ENCODE measurements at regions not wholly inside any gene's neighbourhood (a gene's known extent, or its start where the extent isn't known, plus 50 kb on each side); places are given as distances from the start of the nearest gene placed in this dataset.
A peak's percentile ranks its signal among the peaks of the same experiment; 100 is the strongest.
"Not testable (repeated sequence)": the region's sequence is repeated elsewhere in the genome, so short reads cannot be mapped to it uniquely, and the experiment has no call there.

DNA sequence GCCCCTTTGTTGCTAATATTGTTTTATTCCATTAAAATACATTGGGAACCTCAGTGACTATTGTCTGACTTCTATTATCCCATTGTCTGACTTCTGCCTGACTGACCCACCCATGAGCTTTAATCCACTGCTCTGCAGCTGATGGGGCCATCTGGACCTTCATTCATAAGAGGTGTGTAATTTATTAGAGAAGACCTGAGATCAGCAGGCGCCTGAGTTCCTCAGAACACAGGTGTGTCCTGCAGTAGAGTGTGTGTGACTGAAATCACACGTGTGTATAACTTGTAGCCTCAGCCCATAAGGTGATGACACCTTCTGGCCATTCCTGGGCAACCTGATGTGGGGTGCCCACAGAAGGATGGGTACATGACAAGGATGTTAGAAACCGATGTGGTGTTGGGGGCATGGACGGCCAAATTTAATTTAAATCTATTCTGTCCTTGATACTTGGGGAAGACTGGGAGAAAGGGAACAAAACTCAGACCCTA, 821.0 kb downstream of the TMEM121 start:
- DNase-seq, result no peak

DNA sequence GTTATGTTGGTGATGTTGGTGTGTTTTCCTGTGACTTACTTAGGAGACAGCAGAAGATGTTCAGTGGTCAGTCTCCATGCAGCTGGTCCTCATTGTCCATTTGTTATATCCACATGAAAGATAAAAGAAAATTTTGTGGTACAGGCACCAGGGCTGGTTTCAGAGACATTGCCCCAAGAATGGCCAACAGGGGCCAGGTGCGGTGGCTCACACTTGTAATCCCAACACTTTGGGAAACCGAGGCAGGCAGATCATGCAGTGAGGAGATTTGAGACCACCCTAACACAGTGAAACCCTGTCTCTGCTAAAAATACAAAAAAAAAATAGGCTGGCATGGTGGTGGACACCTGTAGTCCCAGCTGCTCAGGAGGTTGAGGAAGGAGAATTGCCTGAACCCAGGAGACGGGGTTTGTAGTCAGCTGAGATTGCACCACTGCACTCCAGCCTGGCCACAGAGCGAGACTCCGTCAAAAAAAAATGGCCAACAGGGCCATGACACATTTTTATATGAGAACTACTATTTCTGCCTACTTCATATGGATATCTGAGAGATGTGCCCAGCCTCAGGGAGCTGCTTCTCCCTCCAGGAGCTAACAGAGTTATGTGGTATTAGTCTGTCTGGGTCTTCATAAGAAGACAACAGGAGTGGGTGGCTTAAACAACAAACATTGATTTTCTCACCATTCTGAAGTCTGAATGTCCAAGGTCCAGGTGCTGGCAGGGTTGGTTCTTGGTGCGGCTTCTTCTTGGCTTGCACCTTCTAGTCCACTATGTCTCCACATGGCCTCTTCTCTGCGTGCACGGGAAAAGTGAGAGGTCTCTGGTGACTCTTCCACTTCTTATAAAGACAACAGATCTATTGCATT, 821.7 kb downstream of the TMEM121 start:
- no peak for DNase-seq

DNA sequence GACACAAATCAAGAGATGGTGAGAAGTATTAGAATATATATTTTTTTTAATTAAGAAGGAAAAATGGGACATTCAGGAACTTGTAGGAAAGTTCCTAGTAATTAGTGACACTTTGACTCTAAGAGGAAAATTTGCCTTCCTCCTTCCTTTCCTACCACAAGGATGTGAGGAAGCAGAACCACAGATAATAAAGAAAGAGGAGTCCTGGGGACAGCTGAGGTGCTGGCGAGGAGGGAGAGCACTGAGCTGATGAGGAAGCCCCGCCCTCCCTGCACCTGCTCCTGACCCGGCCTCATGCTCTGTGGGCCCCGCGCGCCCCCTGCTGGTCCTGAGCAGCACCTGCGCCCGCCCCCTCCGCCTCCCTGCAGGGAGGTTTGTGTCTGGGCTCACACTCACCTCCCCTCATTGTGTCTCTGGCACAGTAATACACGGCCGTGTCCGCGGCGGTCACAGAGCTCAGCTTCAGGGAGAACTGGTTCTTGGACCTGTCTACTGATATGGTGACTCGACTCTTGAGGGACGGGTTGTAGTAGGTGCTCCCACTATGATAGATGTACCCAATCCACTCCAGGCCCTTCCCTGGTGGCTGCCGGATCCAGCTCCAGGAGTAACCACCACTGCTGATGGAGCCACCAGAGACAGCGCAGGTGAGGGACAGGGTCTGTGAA, 822.6 kb downstream of the TMEM121 start:
- DNase-seq, result peak; percentile 78

DNA sequence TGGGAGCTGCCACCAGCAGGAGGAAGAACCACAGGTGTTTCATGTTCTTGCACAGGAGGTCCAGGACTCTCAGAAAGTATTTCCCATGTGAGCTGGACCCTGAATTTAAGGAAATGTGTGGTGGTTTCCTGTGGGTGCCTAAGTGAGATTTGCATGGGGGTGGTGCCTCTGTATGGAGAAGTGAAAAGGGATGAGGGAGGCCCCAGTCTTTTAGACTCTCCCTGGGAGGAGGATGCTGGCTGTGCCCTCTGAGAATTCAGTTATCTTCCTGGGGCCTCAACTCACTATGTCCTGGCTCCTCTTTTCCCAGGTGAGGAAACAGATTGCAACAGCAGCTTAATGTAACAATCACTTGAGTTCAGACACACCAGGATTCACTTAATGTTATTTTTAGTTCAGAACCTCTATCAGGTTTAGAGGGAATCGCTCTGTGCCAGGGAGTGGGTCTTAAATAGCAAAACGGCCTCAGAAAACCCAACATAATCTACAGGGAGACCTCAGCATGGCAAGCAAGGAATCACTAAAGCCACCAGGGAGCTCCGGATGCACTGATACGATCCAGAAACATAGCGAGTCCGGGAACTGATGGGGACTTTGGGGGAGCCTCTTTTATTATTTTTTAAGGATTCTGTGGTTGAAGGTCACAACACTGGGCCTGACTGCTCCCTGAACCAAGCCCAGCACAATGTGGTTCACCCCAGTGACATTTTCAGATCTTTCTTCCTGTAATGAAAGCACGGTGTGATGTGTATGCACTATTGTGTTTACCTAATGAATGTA, 823.5 kb downstream of the TMEM121 start:
- DNase-seq, result not testable (repeated sequence)

DNA sequence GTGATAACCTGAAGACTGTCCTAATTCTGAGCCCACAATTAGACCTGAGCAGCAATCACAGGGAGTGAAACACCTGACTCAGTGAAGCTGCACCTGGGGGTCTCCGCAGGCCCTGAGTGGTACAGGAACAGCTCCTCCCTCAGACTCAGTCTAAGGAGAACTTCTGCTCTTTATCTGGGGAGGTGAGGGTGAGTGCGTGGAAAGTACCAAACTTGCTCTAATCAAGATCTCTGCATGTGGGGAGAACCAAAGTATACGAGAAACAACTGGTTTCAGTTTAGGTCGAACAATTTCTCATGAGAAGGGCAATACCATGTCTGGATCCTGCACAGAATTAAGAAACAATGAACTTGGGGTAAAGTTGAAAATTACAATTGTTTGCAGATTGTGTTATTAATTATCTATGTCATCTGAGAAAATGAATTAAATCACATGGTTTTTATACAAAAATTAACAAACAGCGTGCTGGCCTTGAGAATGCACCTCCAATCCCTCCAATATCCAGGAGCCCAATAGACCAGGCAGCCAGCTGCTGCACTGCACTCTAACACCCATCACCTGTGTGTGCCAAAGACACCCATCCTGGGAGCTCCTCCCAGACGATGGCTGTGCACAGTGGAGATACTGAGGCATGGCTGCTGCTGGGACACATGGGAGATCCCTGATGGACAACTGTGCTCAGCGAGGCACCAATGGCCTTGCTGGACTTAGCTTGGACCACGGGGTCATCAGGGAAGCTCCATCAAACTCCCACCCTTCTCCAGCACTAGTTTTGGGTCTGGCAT, 828.8 kb downstream of the TMEM121 start:
- not testable (repeated sequence) for DNase-seq

DNA sequence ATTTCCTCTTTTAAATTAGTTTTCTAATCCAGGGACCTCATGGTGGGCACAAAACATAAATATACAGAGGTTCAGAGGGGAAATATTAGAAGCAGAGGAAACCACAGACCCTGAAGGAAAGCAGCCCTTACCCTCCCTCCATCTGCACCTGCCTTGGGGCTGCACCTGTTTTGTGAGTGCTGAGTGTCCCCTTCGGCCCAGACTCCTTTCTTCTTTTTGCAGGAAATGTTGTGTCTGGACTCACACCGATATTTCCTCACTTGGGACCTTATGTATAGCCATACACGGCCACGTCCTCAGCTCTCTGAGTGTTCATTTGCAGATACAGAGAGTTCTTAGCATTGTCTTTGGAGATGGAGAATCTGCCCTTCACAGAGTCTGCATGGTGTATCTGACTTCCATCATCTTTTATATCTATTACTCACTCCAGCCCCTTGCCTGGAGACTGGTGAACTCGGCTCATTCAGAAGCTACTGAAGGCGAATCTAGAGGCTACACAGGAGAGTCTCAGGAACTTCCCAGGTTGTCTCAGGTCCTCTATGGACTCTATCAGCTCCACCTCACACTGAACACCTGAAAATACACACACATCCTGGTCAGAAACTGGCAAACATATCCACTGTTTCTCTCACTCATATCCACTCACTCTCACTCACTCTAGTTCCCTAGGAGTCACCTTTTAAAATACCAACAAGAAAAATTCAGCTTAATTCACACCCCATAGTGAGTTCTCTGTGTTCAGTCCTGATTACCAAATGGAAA, 829.7 kb downstream of the TMEM121 start:
- not testable (repeated sequence) for DNase-seq

DNA sequence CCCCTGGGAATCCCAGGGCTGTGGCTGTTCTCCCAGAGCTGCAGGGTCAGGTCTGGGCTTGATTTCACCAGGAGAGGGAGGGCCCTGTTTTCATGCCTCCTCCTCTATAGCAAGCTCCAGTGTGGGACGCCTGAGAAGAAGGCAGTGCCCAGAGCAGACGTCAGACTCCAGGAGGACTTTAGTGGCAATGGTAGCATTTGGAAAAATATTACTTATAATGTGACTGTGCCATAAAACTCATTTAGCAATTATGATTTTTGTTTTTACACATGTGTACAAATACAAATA, 830.2 kb downstream of the TMEM121 start:
- not testable (repeated sequence) for DNase-seq

DNA sequence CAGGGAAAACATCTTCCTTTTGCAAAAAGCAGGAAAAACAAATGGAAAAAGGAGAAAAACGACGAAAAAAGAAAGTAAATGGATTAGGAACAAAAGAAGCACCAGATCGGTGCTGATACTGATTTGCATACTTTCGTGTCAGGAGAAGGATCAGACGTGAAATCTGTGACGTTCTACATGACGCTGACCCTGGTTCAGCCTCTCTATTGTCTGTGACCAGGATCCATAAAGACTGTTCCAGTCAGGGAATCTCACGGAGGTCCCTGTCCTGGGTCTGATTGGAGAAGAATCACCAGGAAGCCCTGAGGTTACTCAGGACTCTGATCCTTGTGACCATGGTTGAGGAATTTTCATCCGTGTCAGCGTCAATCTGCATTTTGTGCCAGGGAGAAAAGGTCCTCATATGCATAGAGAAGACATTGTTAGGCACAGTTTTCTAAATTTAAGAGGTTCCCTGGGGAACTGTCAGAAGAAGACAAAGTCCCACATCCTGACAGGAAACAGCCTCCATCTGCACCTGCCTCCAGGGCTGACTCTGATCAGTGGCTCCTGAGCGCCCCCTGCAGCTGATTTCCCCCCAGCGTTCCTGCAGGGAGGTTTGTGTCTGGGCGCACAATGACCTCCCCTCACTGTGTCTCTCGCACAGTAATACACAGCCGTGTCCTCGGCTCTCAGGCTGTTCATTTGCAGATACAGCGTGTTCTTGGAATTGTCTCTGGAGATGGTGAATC, 832.9 kb downstream of the TMEM121 start:
- DNase-seq, result not testable (repeated sequence)

DNA sequence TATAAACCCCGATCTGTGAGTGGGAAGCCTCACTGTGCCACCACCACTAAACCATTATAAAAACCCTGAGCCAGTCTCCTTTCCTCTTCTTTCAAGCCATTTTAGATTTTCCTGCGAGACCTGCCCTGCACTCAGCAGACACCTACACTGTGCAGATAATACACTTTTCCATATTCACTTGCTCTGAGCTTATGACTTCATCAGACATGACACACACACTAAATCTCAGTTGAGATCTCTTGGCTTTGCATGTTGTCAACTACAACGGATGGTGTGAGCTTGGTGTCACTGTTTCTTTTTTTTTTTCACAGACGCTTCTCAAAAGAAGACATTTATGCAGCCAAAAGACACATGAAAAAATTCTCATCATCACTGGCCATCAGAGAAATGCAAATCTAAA, 839.0 kb downstream of the TMEM121 start:
- not testable (repeated sequence) for DNase-seq

DNA sequence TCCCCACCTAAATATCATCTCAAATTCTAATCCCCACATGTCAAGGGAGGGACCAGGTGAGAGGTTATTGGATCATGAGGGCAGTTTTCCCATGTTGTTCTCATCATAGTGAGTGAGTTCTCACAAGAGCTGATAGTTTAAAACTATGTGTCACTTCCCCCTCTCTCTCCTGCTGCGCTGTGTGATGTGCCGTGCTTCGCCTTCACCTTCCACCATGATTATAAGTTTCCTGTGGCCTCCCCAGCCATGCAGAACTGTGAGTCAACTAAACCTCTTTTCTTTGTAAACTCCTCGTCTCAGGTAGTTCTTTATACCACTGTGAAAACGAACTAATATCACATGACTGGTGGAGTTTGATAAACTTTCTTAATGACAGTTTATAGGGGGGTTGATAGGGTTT, 839.5 kb downstream of the TMEM121 start:
- DNase-seq, result not testable (repeated sequence)

DNA sequence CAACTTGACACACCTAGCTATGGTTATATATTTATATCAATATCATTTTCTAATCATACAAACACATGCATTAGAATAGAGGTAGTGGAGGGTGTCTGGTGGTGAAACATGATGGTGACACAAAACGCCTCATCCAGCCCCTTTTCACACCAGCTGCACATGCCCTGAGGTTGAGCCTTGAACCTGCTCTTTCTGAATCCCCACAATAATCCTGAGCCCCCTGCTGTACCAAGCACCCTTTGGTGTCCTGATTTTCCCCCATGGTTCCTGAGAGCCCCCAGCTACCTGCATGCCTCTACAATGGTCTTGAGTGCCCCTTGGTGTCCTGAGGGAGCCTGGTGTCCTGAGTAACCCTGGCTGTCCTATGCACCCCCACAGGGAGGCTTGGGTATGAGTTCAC, 840.6 kb downstream of the TMEM121 start:
- DNase-seq, result not testable (repeated sequence)

DNA sequence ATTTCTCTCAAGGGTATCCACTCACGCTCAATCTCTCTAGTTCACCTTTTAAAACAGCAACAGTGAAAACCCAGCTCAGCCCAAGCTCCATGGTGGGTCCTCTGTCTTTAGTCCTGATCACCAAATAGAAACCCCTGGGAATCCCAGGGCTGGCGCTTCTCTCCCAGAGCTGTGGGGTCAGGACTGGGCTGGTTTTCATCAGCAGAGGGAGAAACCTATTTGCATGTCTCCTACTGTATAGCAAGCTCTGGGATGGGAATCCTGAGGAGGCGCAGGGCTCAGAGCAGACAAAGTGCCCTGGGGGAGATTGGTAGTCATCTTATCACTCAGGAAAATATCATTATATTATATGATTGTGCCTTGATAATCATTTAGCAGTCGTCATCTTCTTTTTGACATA, 843.1 kb downstream of the TMEM121 start:
- DNase-seq, result not testable (repeated sequence)

DNA sequence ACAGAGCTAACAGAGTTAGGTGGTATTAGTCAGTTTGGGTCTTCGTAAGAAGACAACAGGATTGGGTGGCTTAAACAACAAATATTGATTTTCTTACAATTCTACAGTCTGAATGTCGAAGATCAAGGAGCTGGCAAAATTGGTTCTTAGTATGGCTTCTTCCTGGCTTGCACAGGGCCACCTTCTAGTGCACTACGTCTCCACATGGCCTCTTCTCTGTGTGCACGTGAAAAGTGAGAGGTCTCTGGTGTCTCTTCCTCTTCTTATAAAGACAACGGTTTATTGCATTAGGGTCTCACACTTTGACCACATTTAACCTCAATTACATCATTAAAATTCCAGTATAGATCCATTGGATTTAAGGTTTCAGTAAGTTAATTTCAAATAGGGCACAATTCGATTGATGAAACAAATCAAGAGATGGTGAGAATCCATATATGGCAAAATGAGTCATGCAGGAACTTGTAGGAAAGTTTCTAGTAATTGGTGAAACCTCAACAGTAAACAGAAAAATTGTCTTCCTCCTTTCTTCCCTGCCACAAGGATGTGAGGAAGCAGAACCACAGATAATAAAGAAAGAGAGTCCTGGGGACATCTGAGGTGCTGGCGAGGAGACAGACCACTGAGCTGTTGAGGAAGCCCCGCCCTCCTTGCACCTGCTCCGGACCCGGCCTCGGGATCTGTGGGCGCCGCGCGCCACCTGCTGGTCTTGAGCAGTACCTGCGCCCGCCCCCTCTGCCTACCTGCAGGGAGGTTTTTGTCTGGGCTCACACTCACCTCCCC, 846.7 kb downstream of the TMEM121 start:
- peak; percentile 89 for DNase-seq

DNA sequence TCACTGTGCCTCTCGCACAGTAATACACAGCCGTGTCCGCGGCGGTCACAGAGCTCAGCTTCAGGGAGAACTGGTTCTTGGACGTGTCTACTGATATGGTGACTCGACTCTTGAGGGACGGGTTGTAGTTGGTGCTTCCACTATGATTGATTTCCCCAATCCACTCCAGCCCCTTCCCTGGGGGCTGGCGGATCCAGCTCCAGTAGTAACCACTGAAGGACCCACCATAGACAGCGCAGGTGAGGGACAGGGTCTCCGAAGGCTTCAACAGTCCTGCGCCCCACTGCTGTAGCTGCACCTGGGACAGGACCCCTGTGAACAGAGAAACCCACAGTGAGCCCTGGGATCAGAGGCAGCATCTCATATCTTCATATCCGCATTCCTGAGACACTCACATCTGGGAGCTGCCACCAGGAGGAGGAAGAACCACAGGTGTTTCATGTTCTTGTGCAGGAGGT, 847.3 kb downstream of the TMEM121 start:
- DNase-seq, result not testable (repeated sequence)

DNA sequence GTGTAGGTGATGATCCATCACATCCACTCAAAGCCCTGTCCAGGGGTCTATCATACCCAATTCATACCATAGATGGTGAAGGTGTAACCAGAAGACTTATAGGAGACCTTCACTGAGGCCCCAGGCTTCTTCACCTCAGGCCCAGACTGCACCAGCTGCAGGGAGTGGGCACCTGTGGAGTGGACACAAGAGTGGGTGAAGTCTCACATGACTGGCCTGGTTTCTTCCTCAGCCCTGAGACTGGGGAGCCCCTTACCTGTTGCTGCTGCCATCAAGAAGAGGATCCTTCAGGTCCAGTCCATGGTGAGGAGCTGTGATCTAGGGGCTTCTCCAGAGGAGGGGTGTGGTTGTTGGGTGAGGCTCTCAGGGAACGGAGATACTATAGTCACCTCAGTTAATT, 851.0 kb downstream of the TMEM121 start:
- DNase-seq, result no peak

DNA sequence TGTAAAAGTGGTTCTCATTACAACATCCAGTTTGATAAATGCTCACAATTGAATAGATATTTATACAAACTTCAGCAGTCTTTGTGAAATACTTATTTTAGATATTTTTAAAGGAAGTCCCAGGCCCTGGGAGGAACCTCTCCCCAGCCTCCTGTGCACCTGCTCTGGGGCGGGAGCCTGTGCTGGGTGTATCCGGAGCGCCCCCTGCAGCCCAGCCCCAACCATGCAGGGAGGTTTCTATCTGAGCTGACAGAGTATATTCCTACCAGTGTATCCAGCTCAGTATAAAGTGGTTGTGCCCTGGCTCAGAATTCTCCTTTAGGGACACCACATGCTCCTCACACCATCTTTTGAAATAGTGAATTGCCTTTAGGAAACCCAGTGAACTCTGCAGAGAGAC, 851.8 kb downstream of the TMEM121 start:
- peak; percentile 59 for DNase-seq

DNA sequence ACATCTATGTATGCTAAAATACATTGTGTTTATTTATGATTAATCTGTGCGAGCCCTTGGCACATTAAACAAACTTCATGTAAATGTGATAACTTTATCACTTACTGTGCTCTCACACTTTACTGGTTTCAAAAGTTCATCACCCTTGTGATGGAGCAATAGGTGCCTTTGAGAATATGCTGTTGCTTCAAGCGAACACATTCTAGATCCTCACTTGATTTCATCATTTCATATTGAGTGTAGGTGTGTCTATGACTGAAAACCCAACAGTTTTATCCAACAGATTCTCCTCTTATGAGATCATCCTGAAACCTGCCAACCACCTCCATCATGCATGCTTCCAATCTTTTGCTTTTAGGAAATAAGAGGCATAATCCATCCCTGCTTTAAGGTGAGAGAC, 854.4 kb downstream of the TMEM121 start:
- no peak for DNase-seq

DNA sequence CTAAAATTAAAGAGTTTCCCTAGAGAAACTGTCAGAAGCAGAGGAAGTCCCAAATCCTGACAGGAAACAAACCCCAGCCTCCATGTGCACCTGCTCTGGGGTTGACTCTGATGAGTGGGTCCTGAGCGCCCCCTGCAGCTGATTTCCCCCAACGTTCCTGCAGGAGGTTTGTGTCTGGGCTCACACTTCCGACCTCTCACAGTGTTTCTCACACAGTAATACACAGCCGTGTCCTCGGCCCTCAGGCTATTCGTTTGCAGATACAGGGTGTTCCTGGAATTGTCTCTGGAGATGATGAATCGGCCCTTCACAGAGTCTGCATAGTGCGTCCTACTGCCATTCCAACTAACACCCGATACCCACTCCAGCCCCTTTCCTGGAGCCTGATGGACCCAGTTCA, 862.8 kb downstream of the TMEM121 start:
- DNase-seq, result not testable (repeated sequence)

DNA sequence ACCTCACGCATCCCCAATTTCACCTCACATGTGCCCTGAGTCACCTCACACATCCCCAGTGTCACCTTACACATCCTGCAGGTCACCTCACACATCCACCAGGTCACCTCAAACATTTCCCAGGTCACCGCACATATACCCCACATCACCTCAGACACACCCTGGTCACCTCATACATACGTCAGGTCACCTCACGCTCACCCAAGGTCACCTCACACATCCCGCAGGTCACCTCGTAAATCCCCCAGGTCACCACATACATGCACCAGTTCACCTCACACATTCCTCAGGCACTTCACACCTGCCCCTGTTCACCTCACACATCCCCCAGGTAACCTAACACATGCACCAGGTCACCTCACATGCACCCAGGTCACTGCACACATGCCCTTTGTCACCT, 864.0 kb downstream of the TMEM121 start:
- DNase-seq, result no peak

DNA sequence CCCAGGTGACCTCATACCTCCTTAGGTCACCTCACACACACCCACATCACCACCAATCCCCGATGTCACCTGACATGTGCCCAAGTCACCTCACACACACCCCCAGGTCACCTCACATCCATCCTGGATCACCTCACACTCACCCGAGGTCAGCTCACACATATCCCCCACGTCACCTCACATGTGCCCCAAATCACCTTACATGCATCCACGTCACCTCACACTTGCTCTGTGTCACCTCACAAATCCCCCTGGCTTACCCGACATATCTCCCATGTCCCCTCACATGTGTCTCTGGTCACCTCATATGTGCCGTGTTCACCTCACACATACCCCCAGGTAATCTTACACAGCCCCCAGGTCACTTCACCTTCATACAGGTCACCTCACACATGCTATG, 864.6 kb downstream of the TMEM121 start:
- DNase-seq, result no peak

Measured in stimulated activated CD8-positive, alpha-beta memory T cell treated with anti-CD3 and anti-CD28 coated beads, Interleukin-4, amount 100 ng/mL, for 48 hours (primary cell).